ENCODE measurements at regions not wholly inside any gene's neighbourhood (a gene's known extent, or its start where the extent isn't known, plus 50 kb on each side); places are given as distances from the start of the nearest gene placed in this dataset.

- TF ChIP-seq CTCF (IDR thresholded peaks at IDR 0.05; ENCODE audit: insufficient read depth, low read depth, low read length) (no peak), EZH2 (IDR thresholded peaks at IDR 0.05; ENCODE audit: insufficient read depth, low read length) (no peak)
Measured at GRCh38 chr7:10789170-10789569, 184.5 kb upstream of the PHF14 start.

Measured in astrocyte (in vitro differentiated cells and primary cell).